DMS 273 (cell line): ENCODE measurements at regions not wholly inside any gene's neighbourhood (a gene's known extent, or its start where the extent isn't known, plus 50 kb on each side); places are given as distances from the start of the nearest gene placed in this dataset.
A peak's percentile ranks its signal among the peaks of the same experiment; 100 is the strongest.
"Not testable (repeated sequence)": the region's sequence is repeated elsewhere in the genome, so short reads cannot be mapped to it uniquely, and the experiment has no call there.

Experiments used
- DNase-seq: peaks from one replicate; lab custom pipeline; 2025; ENCODE audit not compliant: unreplicated experiment; lab: John Stamatoyannopoulos, UW

GRCh38 chrX:109875831-109876230 lies 127.1 kb upstream of the TMEM164 start:
- DNase-seq, result no peak

GRCh38 chrX:109878236-109878635 lies 124.7 kb upstream of the TMEM164 start:
- no peak for DNase-seq

- DNase-seq, result no peak
These were observed 122.9 kb upstream of the TMEM164 start for GRCh38 chrX:109879991-109880390.

- DNase-seq, result no peak
These were observed 122.3 kb upstream of the TMEM164 start for GRCh38 chrX:109880629-109881028.

GRCh38 chrX:109886122-109886761 lies 116.7 kb upstream of the TMEM164 start:
- peak; percentile 71 for DNase-seq

- DNase-seq, result peak; percentile 22
These were observed 113.5 kb upstream of the TMEM164 start for GRCh38 chrX:109889289-109890006.

- no peak for DNase-seq
These were observed 112.6 kb upstream of the TMEM164 start for GRCh38 chrX:109890300-109890699.

- peak; percentile 84 for DNase-seq
These were observed 111.9 kb upstream of the TMEM164 start for GRCh38 chrX:109890910-109891502.

- not testable (repeated sequence) for DNase-seq
These were observed 106.9 kb upstream of the TMEM164 start for GRCh38 chrX:109896024-109896423.

- DNase-seq, result no peak
These were observed 100.2 kb upstream of the TMEM164 start for GRCh38 chrX:109902665-109903064.

- DNase-seq, result peak; percentile 23
These were observed 91.9 kb upstream of the TMEM164 start for GRCh38 chrX:109911046-109911445.

- DNase-seq, result not testable (repeated sequence)
These were observed 89.9 kb upstream of the TMEM164 start for GRCh38 chrX:109912993-109913392.

- DNase-seq, result peak; percentile 45
These were observed 88.6 kb upstream of the TMEM164 start for GRCh38 chrX:109914114-109914849.

GRCh38 chrX:109918753-109919152 lies 84.2 kb upstream of the TMEM164 start:
- no peak for DNase-seq

GRCh38 chrX:109920325-109920724 lies 82.6 kb upstream of the TMEM164 start:
- no peak for DNase-seq

- no peak for DNase-seq
These were observed 82.0 kb upstream of the TMEM164 start for GRCh38 chrX:109920868-109921267.

GRCh38 chrX:109922190-109922589 lies 80.7 kb upstream of the TMEM164 start:
- DNase-seq, result no peak

GRCh38 chrX:109925003-109925402 lies 77.9 kb upstream of the TMEM164 start:
- DNase-seq, result not testable (repeated sequence)

GRCh38 chrX:109925656-109926055 lies 77.3 kb upstream of the TMEM164 start:
- no peak for DNase-seq

GRCh38 chrX:109926118-109926517 lies 76.8 kb upstream of the TMEM164 start:
- DNase-seq, result no peak
